ENCODE measurements at regions not wholly inside any gene's neighbourhood (a gene's known extent, or its start where the extent isn't known, plus 50 kb on each side); places are given as distances from the start of the nearest gene placed in this dataset.

- H3K4me3 ChIP-seq (replicated peaks in 1 of 2; ENCODE audit: low read depth in 2 of 2, low read length in 2 of 2) = no peak overlapping the region
- DNase-seq (ENCODE audit: low read depth in 2 of 2) = peak; percentile 13 to 19
These were observed 213.6 kb upstream of the LINGO1 start for GRCh38 chr15:77846360-77846759.

GRCh38 chr15:77844798-77845446 is 212.2 kb upstream of the LINGO1 start:
- H3K4me3 ChIP-seq (replicated peaks in 1 of 2; ENCODE audit: low read depth in 2 of 2, low read length in 2 of 2) = no peak overlapping the region
- TF ChIP-seq CTCF (IDR thresholded peaks at IDR 0.05; ENCODE audit: low read depth, low read length) = no peak
- no peak for DNase-seq (ENCODE audit: low read depth in 2 of 2)

More at GRCh38 chr15:77846360-77846759, 213.6 kb upstream of the LINGO1 start:
- no peak for TF ChIP-seq CTCF (IDR thresholded peaks at IDR 0.05; ENCODE audit: low read depth, low read length)

GRCh38 chr15:77843546-77843945 is 210.8 kb upstream of the LINGO1 start:
- DNase-seq (ENCODE audit: low read depth in 2 of 2) = no peak
- TF ChIP-seq CTCF (IDR thresholded peaks at IDR 0.05; ENCODE audit: low read depth, low read length) = no peak
- no peak overlapping the region for H3K4me3 ChIP-seq (replicated peaks in 1 of 2; ENCODE audit: low read depth in 2 of 2, low read length in 2 of 2)

GRCh38 chr15:77840991-77841775 is 208.5 kb upstream of the LINGO1 start:
- no peak overlapping the region for H3K4me3 ChIP-seq (replicated peaks in 1 of 2; ENCODE audit: low read depth in 2 of 2, low read length in 2 of 2)
- TF ChIP-seq CTCF (IDR thresholded peaks at IDR 0.05; ENCODE audit: low read depth, low read length) = no peak
- peak; percentile 48 to 89 for DNase-seq (ENCODE audit: low read depth in 2 of 2)

GRCh38 chr15:77839970-77840905 is 207.5 kb upstream of the LINGO1 start:
- TF ChIP-seq CTCF (IDR thresholded peaks at IDR 0.05; ENCODE audit: low read depth, low read length) = no peak
- no peak for DNase-seq (ENCODE audit: low read depth in 2 of 2)

GRCh38 chr15:77839456-77839855 is 206.7 kb upstream of the LINGO1 start:
- no peak overlapping the region for H3K4me3 ChIP-seq (replicated peaks in 1 of 2; ENCODE audit: low read depth in 2 of 2, low read length in 2 of 2)
- no peak for DNase-seq (ENCODE audit: low read depth in 2 of 2)
- TF ChIP-seq CTCF (IDR thresholded peaks at IDR 0.05; ENCODE audit: low read depth, low read length) = no peak

More at GRCh38 chr15:77839970-77840905, 207.5 kb upstream of the LINGO1 start:
- H3K4me3 ChIP-seq (replicated peaks in 1 of 2; ENCODE audit: low read depth in 2 of 2, low read length in 2 of 2) = no peak overlapping the region

All from cardiac fibroblast (primary cell).